Adrenal gland (tissue), 9 donors: ENCODE measurements at regions not wholly inside any gene's neighbourhood (a gene's known extent, or its start where the extent isn't known, plus 50 kb on each side); places are given as distances from the start of the nearest gene placed in this dataset.
"Not testable (repeated sequence)": the region's sequence is repeated elsewhere in the genome, so short reads cannot be mapped to it uniquely, and the experiment has no call there.

Experiments used
- DNase-seq, 7 donors: peaks; one replicate each; pipeline ENCODE4 v3.0.0-alpha.2; 2019 to 2020
- H3K27ac ChIP-seq, 5 donors: fragments of 200-600 bp; sonication (generic) in 4 of 5; 1 replicate in 3 of 5; 2 replicates in 2 of 5; pipeline versions ENCODE4 v1.5.1 to v1.8.0; 2016 to 2020; ENCODE audit warnings: mild to moderate bottlenecking in 1 of 5
- H3K27me3 ChIP-seq: fragments of 200-600 bp; 2 replicates; pipeline ENCODE4 v1.8.0; 2021
- H3K36me3 ChIP-seq, 2 donors: fragments of 200-600 bp; replicated peaks in 1 of 2; 1 replicate in 1 of 2; 2 replicates in 1 of 2; pipeline versions ENCODE4 v1.5.1 to v1.8.0; 2018 to 2022
- H3K4me1 ChIP-seq, 2 donors: fragments of 200-600 bp; replicated peaks in 1 of 2; 1 replicate in 1 of 2; 2 replicates in 1 of 2; pipeline versions ENCODE4 v1.5.1 to v1.8.0; 2018 to 2021
- H3K4me3 ChIP-seq, 4 donors: fragments of 200-600 bp; sonication (generic) in 3 of 4; one replicate each; pipeline ENCODE4 v1.5.1; 2016 to 2018
- H3K9me3 ChIP-seq, 3 donors: fragments of 200-600 bp; sonication (generic) in 1 of 3; replicated peaks in 1 of 3; 1 replicate in 2 of 3; 2 replicates in 1 of 3; pipeline versions ENCODE4 v1.5.1 to v1.8.0; 2016 to 2021
- CTCF ChIP-seq, 6 experiments: fragments of 450-650 bp in 4 of 6; fragments of 200-600 bp in 2 of 6; sonication (generic) in 1 of 6; IDR thresholded peaks; 1 replicate in 5 of 6; 2 replicates in 1 of 6; pipeline versions ENCODE4 v1.5.1 to v1.8.0; 2016 to 2021; ENCODE audit warnings: antibody characterized with exemption in 6 of 6, mild to moderate bottlenecking in 2 of 6, moderate library complexity in 1 of 6
- POLR2A ChIP-seq, 2 donors: fragments of 450-650 bp; IDR thresholded peaks; one replicate each; pipeline ENCODE4 v1.6.1; 2017; ENCODE audit warnings: antibody characterized with exemption in 2 of 2, mild to moderate bottlenecking in 2 of 2, moderate library complexity in 1 of 2
- WGBS, 4 donors: extraction: QIAGEN DNeasy Blood & Tissue Kit in 2 of 4; methylation state at CpG; one replicate each; pipeline versions ENCODE4 v1.1.5 to v1.1.7; 2013 to 2017; 5-methylcytosine and 5-hydroxymethylcytosine counted together
- intact Hi-C, 2 donors: fragments of 100-400 bp; cut with DNase I; formaldehyde crosslinking; loops; one replicate each; pipeline versions ENCODE4 v1.14.1 to v1.15.0; 2022 to 2023
- donor health status: healthy with polysubstance abuse.
- donor health status: Bipolar disorder and iron deficiency.
- donor health status: DM: yes; HTN: yes; CAD: no.
- donor health status: DM: no; HTN: no; CAD: no.
- donor health status: DM: no; HTN: no; CAD: no.

GRCh38 chr14:56358851-56359614 is 220.6 kb upstream of the TMEM260 start:
- Histone ChIP-seq H3K9me3 (no peaks in the 10 kb centered on the region), H3K4me3 (no peak overlapping the region), H3K4me1 (no peaks in the 10 kb centered on the region), H3K27me3 (no peaks in the 10 kb centered on the region), H3K27ac (no peak overlapping the region), H3K36me3 (no peaks in the 10 kb centered on the region)
- TF ChIP-seq POLR2A (IDR thresholded peaks at IDR 0.05): no peak
- no peak for TF ChIP-seq CTCF (IDR thresholded peaks at IDR 0.05)
- intact Hi-C loops: no loop called here
- WGBS, 4 donors: 78 to 85% (median 79%) methylated on average over 7 of the region's 7 CpGs
- no peak for DNase-seq

DNA sequence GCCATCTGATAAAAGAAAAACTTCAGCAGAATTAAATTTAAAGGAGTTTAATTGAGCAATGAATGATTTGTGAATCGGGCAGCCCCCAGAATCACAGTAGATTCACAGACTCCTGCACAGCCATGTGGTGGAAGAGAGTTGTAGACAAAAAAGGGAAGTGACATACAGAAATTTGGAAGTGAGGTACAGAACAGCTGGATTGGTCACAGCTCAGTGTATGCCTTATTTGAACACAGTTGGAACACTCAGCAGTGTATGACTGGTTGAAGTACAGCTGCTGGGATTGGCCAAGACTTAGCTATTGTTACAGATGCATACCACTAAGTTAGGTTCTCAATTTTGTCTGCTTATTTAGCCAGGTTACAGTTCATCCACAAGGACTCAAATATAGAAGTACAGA is 213.9 kb upstream of the TMEM260 start:
- H3K9me3 ChIP-seq, H3K4me3 ChIP-seq, DNase-seq, H3K27ac ChIP-seq, H3K4me1 ChIP-seq, intact Hi-C loops, H3K27me3 ChIP-seq, H3K36me3 ChIP-seq: not testable (repeated sequence)
- WGBS, 4 donors: 84 to 91% (median 87%) methylated on average over 1 of the region's 1 CpG

DNA sequence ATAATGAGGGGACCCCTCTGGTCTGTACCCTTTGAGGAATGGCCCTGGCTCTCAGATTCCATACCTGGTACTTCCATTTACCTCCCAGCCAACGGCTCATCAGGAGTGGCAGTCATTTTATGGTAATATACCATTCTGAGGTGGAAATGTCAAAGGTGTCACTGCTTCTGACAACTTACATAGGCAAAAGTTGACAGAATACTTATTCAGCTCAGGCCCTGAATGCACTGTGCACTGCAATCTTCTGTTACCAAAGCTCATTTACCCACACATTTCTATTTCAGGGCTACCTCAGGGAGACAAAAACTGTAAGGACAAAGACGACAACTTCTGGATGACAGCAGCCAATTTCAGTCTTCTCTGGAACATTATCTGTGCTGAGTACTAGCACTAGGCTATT is 212.2 kb upstream of the TMEM260 start:
- no peaks in the 10 kb centered on the region for H3K27me3 ChIP-seq

DNA sequence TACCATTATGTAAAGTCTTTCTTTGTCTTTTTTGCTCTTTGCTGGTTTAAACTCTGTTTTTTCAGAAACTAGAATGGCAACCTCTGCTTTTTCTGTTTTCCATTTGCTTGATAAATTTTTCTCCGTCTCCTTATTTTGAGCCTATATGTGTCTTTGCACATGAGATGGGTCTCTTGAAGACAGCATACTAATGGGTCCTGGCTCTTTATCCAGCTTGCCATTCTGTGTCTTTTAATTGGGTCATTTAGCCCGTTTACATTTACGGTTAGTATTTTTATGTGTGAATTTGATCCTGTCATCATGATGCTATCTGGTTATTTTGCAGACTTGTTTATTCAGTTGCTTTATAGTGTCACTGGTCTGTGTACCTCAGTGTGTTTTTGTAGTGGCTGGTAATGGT is 207.9 kb upstream of the TMEM260 start:
- Histone ChIP-seq H3K4me3 (no peak overlapping the region), H3K4me1 (no peaks in the 10 kb centered on the region), H3K9me3 (peaks cover 0 to 5% (median 0%) of the 10 kb centered on the region in 3 donors), H3K27ac (no peak overlapping the region), H3K36me3 (no peaks in the 10 kb centered on the region), H3K27me3 (no peaks in the 10 kb centered on the region)
- intact Hi-C loops: no loop called here
- 90 to 94% (median 92%) methylated on average over 3 of the region's 3 CpGs for WGBS, 4 donors
- DNase-seq: no peak
- TF ChIP-seq POLR2A (IDR thresholded peaks at IDR 0.05) (no peak), CTCF (IDR thresholded peaks at IDR 0.05) (no peak)

More for the DNA sequence above, 212.2 kb upstream of the TMEM260 start:
- intact Hi-C loops: no loop called here
- Histone ChIP-seq H3K27ac (no peak overlapping the region), H3K4me3 (no peak overlapping the region), H3K36me3 (no peaks in the 10 kb centered on the region), H3K4me1 (no peaks in the 10 kb centered on the region), H3K9me3 (peaks cover 0 to 5% (median 0%) of the 10 kb centered on the region in 3 donors)
- WGBS, 4 donors: 83 to 94% (median 89%) methylated on average over 2 of the region's 2 CpGs
- TF ChIP-seq POLR2A (IDR thresholded peaks at IDR 0.05) (no peak), CTCF (IDR thresholded peaks at IDR 0.05) (no peak)
- DNase-seq: no peak

DNA sequence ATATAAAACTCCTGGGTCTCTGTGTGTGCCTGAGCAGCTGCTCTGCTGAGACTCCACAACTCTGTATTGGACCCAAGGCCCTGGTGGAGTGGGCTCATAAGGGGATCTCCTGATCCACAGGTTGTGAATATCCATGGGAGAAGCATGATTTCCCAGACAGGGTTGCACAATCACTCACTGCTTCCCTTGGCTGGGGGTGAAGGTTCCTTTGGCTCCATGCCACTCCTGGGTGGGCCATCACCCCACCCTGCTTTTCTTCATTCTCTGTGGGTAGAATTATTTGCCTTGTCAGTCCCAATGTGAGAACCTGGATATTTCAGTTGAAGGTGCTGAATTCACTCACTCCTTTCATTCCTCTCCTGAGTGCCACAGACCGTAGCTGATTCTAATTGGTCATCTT is 205.2 kb upstream of the TMEM260 start:
- TF ChIP-seq POLR2A (IDR thresholded peaks at IDR 0.05): no peak
- Histone ChIP-seq H3K27me3 (no peaks in the 10 kb centered on the region), H3K36me3 (no peaks in the 10 kb centered on the region), H3K27ac (no peak overlapping the region), H3K9me3 (peaks cover 0 to 5% (median 0%) of the 10 kb centered on the region in 3 donors), H3K4me1 (peaks cover 4 to 10% of the 10 kb centered on the region in 2 donors), H3K4me3 (no peak overlapping the region)
- intact Hi-C loops: no loop called here
- WGBS, 4 donors: 92 to 95% (median 94%) methylated on average over 1 of the region's 1 CpG
- DNase-seq: no peak
